ENCODE measurements at regions not wholly inside any gene's neighbourhood (a gene's known extent, or its start where the extent isn't known, plus 50 kb on each side); places are given as distances from the start of the nearest gene placed in this dataset.

DNA sequence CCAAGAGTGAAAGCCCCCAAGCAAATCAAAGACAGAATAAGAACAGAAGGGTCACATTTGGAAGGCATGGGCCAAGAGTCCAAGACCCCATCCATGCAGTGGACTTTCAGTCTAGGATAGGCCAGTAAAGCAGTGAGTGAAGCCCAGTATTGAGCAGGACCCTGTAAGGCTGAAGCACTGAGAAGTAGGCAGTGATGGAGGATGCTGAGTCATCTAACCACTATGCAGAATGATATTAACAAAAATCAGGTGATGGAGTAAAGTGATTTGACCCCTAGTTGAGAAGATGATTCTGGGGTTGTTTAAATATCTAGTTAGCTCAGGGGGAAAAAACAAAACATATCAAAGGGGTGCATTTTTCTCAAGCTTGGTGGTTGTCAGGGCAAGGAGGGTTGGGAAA lies 308.7 kb upstream of the PLXNA2 start:
- FAIRE-seq, result no peak

GRCh38 chr1:208556461-208556860 lies 312.3 kb upstream of the PLXNA2 start:
- FAIRE-seq, result no peak

DNA sequence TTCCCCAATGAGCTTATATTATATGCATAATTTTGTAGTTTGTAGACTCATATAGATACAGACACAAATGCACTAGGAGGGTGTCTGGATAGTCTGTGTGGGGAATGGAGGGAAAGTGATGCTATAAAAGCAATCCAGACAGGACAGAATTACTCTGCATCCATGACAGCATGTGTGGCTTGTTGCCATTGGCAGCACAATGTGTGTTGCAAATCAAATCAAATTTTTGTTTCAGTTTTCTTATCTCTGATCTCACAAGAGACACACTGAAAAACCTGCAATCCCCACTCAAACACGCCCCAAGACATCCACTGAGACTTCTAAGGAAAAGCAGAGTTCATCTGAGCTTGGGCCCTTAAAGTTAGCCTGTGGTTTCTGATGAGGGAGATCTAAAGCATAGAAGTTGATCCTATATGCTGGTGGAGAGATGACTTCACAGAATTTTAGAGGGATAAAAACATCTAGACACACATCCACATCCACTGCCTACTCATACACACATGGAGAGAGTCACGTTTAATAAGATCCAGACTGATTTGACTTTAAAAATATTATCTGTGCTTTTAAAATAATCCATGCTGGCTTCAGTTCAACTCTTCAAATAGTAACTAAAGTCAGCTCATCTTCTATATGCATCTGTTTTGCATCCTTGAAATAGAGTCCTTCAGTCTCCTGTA lies 313.0 kb upstream of the PLXNA2 start:
- FAIRE-seq, result no peak

- FAIRE-seq, result no peak
These were observed 313.5 kb upstream of the PLXNA2 start for GRCh38 chr1:208557723-208558094.

GRCh38 chr1:208559597-208560329 lies 315.6 kb upstream of the PLXNA2 start:
- no peak for FAIRE-seq

DNA sequence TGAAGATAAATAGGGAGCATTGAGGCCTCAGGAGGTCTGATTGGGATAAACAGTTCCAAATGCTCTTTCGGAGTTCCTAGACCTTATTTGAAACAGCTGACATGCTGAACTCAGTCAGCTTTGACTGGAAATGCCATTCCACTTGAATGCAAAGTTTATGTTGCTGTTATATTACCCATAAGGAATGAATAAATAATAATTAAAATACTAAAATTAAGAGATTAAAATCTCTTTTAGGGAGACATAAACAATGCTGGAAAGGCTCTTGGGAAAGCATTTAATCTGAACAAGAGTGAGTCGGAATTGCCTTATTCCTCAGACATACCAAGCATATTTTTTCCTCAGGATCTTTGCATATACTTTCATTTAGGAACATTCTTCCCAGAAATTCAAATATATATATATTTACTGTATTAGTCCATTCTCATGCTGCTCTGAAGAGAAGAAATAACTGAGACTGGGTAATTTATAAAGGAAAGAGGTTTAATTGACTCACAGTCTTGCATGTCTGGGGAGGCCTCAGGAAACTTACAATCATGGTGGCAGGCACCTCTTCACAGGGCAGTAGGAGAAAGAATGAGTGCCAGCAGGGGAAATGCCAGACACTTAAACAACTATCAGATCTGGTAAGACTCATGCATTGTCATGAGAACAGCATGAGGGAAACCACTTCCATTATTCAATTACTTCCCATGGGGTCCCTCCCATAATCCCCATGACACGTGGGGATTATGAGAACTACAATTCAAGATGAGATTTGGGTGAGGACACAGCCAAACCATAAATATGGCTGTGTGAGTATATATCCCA lies 318.2 kb upstream of the PLXNA2 start:
- no peak for FAIRE-seq

- no peak for FAIRE-seq
These were observed 320.3 kb upstream of the PLXNA2 start for GRCh38 chr1:208564466-208564865.

GRCh38 chr1:208565756-208566440 lies 321.7 kb upstream of the PLXNA2 start:
- no peak for FAIRE-seq

- FAIRE-seq, result no peak
These were observed 325.0 kb upstream of the PLXNA2 start for GRCh38 chr1:208569181-208569580.

GRCh38 chr1:208570362-208570761 lies 326.2 kb upstream of the PLXNA2 start:
- no peak for FAIRE-seq

- no peak for FAIRE-seq
These were observed 332.2 kb upstream of the PLXNA2 start for GRCh38 chr1:208576425-208576824.

- FAIRE-seq, result no peak
These were observed 333.3 kb upstream of the PLXNA2 start for GRCh38 chr1:208577381-208577905.

- no peak for FAIRE-seq
These were observed 337.0 kb upstream of the PLXNA2 start for GRCh38 chr1:208581209-208581608.

DNA sequence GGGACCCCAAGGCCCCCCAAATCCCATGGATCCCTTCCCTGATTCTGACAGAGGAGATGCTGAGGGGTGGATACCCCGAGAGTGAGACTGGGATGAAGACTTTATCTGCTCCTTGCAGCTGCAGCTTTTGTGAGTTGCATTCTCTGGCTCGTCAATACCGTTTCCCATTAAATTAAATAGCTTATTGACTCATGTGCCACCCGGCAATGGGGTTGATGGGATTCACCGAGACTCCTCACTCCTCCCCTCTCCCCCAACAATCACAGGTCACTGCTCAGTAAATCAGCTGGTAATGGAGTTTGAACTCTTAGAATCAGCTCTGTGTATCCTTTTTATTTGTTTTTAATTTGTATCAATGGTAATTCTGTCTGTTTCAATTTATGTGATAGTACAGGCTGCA lies 337.5 kb upstream of the PLXNA2 start:
- no peak for FAIRE-seq

GRCh38 chr1:208584167-208584755 lies 340.1 kb upstream of the PLXNA2 start:
- no peak for FAIRE-seq

- FAIRE-seq, result no peak
These were observed 342.9 kb upstream of the PLXNA2 start for GRCh38 chr1:208587110-208587509.

- FAIRE-seq, result no peak
These were observed 349.3 kb upstream of the PLXNA2 start for GRCh38 chr1:208593306-208594006.

- FAIRE-seq, result no peak
These were observed 351.1 kb upstream of the PLXNA2 start for GRCh38 chr1:208595236-208595635.

DNA sequence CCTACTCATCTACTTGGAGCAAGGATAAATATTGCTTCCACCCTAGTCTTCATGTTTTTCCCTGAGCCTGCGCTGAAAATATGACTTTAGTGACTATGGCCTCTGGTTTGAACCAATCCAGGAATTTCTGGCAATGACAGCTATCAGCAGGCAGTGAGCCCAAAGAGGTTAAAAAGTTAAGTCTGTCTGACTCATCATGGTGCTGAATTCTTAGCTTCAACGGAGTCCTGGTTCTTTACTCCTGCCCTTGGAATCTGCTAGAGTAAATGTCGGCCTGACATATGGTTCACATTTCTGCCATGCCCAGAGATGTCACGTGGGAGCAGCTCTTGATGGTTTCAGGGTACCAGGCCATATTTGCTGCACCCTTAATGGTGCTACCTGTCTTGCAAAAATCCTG lies 351.6 kb upstream of the PLXNA2 start:
- FAIRE-seq, result no peak

DNA sequence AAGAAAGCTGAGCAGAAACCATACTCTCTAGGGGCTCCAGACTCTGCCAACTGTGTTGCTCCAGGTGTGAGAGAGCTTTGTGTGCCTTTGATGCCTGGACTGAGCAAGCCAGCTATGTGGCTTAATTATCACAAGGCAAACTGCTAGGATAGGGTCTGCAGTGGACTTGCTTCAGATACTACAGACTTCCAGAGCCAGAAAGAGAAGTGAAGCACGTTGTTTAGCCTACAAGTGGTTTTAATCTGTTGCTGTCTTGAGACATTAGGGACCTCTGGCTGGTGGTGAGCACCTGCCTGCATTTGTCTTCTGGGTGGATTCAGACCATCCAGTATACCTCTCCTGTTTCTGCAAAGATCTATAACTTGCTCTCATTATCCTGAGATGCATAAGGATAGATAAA lies 353.4 kb upstream of the PLXNA2 start:
- FAIRE-seq, result no peak

DNA sequence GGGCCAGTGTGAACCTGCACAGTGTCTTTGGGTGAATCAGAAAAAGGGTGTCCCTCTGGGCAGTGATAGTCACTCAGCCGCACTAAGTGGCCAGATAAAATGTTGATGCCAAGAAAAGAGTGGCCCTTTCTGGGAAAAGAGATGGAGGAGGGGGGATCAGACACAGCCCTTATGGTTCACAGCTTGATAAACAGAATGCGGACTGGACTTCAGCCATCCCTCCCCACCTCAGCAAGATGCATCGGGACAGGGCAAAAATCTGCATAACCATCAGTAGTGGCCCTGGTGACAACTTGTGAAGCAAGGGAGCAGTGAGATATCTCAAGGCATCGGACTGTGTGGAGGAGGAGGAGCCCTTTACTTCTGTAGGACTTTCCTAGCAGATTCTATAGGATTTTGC lies 353.8 kb upstream of the PLXNA2 start:
- no peak for FAIRE-seq

DNA sequence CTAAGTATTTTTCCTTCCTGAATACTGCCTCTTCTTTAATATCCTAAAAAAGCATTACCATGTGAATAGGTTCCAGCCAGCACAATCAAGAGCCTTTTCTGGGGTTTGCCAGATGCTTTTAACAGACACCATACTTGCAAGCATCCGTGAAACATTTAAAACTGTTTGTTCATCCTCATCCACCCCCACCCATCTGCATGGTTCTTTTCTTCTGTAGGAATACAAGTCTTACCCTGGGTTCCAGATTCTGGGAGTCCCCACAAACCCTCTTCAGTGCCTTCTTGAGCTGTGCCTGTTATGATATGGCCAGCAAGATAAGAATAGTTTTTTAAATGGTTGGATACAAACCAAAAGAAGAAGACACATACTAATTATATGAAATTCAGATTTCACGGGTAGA lies 354.9 kb upstream of the PLXNA2 start:
- FAIRE-seq, result no peak
